HG03354 (cell line): ENCODE measurements at regions not wholly inside any gene's neighbourhood (a gene's known extent, or its start where the extent isn't known, plus 50 kb on each side); places are given as distances from the start of the nearest gene placed in this dataset.

Source experiments
- ATAC-seq: cut with Tn5 transposase; IDR thresholded peaks from one replicate; pipeline ENCODE4 v1.9.1; 2021; ENCODE audit warnings: mild to moderate bottlenecking; ENCODE audit not compliant: unreplicated experiment, poor library complexity, severe bottlenecking

GRCh38 chr9:96135753-96136290 is 166.2 kb downstream of the HSD17B3 start:
- no peak for ATAC-seq

GRCh38 chr9:96135076-96135752 is 166.8 kb downstream of the HSD17B3 start:
- ATAC-seq, result no peak

- ATAC-seq, result no peak
Measured at GRCh38 chr9:96133321-96134021, 168.5 kb downstream of the HSD17B3 start.

GRCh38 chr9:96131825-96132224 is 170.2 kb downstream of the HSD17B3 start:
- no peak for ATAC-seq

- ATAC-seq, result no peak
Measured at GRCh38 chr9:96130970-96131369, 171.0 kb downstream of the HSD17B3 start.

- ATAC-seq, result no peak
Measured at GRCh38 chr9:96129747-96130146, 172.2 kb downstream of the HSD17B3 start.

GRCh38 chr9:96128880-96129279 is 173.1 kb downstream of the HSD17B3 start:
- ATAC-seq, result no peak

- no peak for ATAC-seq
Measured at GRCh38 chr9:96126321-96126881, 175.6 kb downstream of the HSD17B3 start.

- ATAC-seq, result no peak
Measured at GRCh38 chr9:96125624-96126023, 176.4 kb downstream of the HSD17B3 start.

GRCh38 chr9:96122751-96123150 is 179.2 kb downstream of the HSD17B3 start:
- no peak for ATAC-seq

GRCh38 chr9:96122282-96122681 is 179.7 kb downstream of the HSD17B3 start:
- ATAC-seq, result no peak

- ATAC-seq, result no peak
Measured at GRCh38 chr9:96121136-96121535, 180.8 kb downstream of the HSD17B3 start.

- ATAC-seq, result no peak
Measured at GRCh38 chr9:96117398-96118080, 184.4 kb downstream of the HSD17B3 start.

GRCh38 chr9:96116275-96117064 is 185.5 kb downstream of the HSD17B3 start:
- ATAC-seq, result no peak

GRCh38 chr9:96115836-96116235 is 186.1 kb downstream of the HSD17B3 start:
- ATAC-seq, result no peak

GRCh38 chr9:96113032-96113431 is 188.9 kb downstream of the HSD17B3 start:
- ATAC-seq, result no peak

- ATAC-seq, result no peak
Measured at GRCh38 chr9:96109680-96110351, 192.2 kb downstream of the HSD17B3 start.

- no peak for ATAC-seq
Measured at GRCh38 chr9:96108691-96109380, 193.1 kb downstream of the HSD17B3 start.
